ENCODE measurements at regions not wholly inside any gene's neighbourhood (a gene's known extent, or its start where the extent isn't known, plus 50 kb on each side); places are given as distances from the start of the nearest gene placed in this dataset.

DNA sequence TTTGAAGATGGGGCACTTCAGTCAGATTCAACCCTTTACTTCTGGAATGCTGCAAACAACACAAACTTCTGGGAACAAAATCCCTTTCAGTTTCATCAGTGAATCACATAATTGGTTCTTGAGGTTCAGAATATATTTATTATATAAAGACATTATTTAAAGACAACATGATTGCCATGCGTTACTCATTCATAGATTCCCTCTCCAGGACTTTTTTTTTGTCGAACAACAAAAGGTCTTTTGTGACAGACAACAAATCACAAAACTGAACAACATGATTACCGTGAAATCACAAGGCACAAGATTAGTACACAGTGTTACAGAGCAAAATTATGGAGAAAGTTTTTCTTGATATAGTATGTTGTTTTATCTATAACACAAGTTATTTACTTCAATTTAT is 1815.0 kb downstream of the NCAM2 start:
- TF ChIP-seq CTCF (conservative IDR thresholded peaks at IDR 0.05 in 1 of 2, IDR thresholded peaks at IDR 0.05 in 1 of 2; ENCODE audit: extremely low read depth in 1 of 2, insufficient read depth in 1 of 2, low read depth in 1 of 2, low read length in 2 of 2) = no peak
- TF ChIP-seq EZH2 (IDR thresholded peaks at IDR 0.05; ENCODE audit: borderline replicate concordance, low read length) = no peak

Data from mammary epithelial cell (primary cell).